DMS114 treated with DMSO at 0.1 percent for 48 hours (cell line): ENCODE measurements at regions not wholly inside any gene's neighbourhood (a gene's known extent, or its start where the extent isn't known, plus 50 kb on each side); places are given as distances from the start of the nearest gene placed in this dataset.
"Not testable (repeated sequence)": the region's sequence is repeated elsewhere in the genome, so short reads cannot be mapped to it uniquely, and the experiment has no call there.

Experiments used
- DNase-seq: peaks from one replicate; lab custom pipeline; 2025; ENCODE audit not compliant: unreplicated experiment; lab: John Stamatoyannopoulos, UW

DNA sequence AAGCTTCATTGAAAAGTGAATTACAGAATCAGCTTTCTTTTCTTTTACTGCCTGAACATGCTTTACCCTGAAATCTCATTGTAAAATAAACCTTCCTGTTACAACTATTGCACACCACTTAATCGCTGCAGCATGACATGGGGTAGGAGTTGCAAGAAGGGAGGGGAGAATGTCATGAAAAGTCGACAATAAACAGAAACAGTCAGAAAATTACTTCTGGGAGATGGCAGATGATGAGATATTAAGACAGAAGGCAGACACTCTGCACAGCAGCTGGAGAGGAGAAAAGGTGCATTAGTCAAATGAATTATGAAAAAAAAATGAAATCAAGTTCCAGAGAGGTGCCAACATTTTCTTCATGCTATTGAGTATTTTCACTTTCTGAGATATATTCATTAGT is 287.7 kb downstream of the PCDH7 start:
- DNase-seq = no peak

DNA sequence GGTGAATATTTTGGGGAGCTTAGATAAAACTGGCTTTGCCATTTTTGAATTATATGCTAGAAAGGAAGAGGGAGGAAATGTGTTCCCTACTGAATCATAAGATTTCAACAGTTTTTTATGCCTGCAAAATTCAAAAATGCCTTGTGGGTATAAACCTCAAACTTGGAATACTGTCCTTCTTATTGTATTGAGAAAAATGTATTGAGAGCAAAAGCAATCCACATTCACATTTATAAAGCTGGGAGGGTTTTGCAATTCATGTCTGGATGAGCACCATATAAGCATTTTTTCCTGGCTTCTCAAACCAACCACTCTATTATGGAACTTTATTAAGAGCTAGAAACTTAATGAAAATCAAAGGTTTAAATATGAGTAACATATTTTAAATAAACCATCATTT is 289.8 kb downstream of the PCDH7 start:
- DNase-seq = no peak

DNA sequence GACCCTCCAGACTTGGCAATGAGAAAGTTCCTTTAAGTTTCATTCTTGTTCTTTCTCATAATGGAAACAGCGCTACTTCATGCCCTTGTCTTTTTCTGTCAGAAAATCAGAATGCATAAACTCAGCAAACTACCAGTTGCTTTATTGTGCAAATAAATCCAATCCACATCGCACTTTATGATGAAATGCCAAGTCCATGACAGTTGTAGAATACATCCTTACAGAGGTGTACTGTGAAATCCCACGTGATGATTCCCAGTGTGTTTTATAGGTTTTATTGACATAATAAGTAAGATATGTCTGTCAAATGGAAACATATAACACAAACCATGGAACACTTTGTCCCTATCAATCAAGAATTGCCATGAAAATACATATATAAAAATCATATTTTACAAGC is 295.0 kb downstream of the PCDH7 start:
- no peak for DNase-seq

DNA sequence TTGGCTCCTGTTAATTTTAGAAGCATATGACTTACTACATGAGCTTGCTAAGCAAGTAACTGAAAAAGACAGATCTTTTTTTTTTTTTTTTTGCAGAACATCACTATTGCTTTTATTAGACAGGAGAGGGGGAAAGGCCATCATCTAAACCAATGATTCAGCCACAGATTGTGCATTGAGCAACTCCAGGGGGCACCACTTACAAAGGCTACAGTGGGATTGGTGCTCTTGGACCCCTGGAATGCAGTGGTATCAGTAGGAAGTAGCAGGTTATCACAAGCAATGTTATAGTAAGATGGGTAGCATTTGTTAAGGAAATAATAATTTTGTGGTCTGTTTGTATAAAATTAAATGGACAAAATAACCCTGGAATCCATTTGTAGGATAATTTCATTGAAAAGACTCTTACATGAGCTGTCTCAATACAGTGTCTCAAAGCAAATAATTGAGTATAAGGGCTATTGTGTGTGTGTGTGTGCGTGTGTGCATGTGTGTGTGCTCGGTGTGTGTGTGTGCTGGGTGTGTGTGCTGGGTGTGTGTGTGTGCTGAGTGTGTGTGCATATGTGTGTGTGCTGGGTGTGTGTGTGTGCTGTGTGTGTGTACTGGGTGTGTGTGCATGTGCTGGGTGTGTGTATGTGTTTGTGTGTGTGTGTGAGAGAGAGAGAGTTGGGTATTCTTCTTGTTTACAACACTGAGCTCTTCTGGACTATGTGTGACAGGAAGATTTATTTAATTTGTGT is 296.3 kb downstream of the PCDH7 start:
- DNase-seq = no peak

DNA sequence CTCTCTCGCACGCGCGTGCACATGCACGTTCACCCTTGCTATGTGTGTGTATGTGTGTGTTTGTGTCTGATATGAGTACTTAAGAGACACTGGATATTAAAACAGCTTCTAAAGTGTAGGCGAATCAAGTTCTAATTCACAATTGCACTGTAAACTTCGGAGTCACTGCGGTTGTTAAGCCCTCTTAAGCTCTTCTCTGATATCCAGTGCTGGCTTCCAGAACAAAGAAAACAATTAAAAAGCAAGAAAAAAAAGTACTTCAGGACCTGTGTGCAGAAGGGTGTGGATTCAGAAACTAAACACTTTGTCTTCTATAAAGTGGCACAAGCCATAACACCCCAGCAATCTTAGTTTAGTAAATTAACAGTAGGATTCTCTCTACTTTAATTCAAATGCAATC is 300.2 kb downstream of the PCDH7 start:
- DNase-seq = no peak

DNA sequence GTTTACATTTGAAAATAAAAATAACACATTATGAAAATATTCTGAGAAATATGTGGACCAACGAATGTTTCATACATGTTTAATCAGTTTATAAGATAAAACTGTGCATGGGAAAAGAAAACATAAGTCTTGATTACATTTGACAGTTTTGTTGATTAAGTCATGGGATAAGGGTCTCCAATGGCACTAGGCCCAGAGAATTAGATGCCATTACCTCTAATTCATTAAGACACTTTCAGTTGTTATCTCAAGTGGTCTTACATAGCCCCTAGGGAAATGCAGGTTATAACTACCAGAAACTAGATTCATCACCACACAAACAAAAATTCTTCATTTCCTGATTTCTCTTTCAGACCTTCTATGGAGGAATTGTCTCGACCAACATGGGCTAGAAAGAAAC is 300.8 kb downstream of the PCDH7 start:
- no peak for DNase-seq

DNA sequence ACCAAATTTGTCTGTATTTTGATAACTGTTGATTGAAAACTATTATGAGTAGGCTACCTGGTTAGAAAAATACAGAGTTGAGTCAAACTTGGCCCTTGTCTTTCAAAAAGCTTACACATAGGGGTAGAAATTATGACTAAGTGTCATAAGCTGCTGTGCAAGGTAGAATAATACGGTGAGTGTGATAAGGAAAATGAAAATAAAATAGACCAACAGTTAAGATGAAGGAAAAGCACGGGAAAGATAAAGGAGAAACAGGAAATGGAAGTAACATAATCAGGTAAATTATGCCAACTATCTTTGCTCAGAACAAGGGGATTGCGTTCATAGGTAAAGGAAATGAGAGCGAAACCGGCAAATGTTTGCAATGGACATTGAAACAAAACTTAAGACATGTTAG is 302.5 kb downstream of the PCDH7 start:
- DNase-seq = no peak

DNA sequence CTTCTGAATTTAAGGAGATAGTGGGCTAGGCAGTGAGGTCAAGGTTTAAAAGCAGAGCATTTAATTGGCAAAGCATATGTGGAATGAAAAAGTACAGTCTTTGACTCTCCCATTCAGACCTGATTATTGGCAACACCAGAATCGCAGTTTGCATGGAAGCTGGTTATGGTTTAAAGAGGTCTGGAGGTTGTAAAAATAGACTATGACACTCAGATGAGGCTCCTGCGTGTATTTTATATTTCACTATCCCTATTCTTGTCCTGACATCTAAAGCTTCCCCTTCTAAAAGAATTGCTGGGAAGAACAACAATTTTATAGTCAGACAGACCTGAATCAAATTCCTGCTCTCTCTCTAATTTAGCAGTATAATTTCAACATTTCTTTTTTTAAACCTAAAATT is 302.9 kb downstream of the PCDH7 start:
- no peak for DNase-seq

DNA sequence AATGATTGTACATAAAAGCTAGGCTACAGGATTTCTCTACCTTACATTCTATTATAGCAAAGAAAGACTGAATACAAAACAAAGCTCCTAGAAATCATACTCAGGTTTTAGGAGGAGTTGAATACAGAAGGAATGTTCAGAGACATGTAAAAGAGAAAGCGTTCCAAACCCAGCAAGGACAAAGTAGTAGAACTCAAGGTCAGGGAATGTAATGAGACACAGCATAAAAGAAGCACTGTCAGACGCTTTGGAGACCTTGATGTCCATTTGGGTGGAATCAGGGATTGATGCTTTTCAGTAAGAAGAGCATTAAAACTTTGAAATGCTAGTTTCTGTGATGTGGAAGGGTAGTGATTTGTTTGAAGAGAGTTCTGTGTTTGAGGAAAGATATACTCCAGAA is 303.6 kb downstream of the PCDH7 start:
- DNase-seq = no peak

DNA sequence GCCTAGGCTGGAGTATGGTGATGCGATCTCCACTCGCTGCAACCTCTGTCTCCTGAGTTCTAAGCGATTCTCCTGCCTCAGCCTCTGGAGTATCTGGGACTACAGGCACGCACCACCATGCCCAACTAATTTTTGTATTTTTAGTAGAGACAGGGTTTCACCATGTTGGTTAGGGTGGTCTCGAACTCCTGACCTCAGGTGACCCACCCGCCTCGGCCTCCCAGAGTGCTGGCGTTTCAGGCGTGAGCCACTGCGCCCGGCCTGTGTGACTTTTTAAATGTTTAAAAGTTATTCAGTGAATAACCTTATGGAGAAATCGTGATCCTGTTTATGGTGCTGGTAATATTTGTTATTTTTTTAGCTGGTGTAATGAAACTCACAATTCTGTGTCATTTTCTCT is 304.6 kb downstream of the PCDH7 start:
- DNase-seq = not testable (repeated sequence)

DNA sequence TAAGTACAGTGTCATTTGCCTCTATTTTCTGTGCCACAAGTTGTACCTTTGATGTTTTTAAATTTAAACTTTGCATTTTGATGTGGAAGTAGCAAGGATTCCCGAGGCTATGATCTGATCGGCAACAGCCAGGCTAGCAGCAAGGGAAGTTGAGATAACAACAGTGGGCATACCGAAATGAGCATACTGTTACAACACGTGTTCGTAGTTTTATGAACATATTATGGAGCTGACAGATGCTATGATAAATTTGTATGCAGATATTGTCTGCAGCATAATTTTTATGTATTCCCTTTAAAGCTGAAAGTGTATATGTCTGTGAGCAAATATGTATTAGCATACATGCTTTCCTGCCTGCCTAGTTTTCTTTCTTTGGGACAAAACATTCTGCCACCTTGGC is 306.1 kb downstream of the PCDH7 start:
- DNase-seq = no peak

DNA sequence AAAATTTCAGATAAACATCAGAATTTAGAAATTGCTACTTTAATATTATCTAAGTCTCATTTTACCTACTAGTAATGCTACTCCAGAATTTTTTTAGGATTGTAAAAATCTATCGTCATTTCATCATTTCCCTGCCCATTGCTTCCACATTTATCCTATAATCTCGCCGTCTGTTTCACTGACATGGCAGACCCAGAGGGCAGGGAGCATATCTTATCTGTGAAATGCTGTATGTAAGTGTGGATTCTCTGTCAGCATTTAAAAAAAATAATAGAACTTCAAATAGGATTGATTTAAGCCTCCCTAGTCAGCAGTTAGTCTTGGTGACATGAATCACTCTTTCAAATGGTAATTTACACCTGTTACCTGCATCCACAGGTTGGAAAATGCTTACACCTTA is 314.4 kb downstream of the PCDH7 start:
- DNase-seq = no peak

DNA sequence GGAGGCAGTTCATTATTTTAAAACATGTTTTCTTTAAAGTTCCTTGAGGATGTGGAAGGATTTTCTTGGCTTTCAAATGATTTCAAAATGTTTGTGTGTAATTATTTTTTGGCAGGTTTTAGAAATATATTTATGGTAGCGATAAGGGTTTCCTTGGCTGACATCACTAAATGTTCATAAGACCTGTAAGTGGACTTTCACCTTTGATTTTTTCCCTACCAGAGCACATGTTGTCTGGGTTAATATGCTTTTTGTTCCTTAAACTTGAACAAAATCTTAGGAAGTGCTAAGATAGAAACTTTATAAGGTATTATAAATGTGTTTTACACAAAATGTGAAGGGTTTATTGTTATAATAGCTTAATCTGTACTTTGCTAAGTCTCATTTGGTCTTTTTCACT is 315.6 kb downstream of the PCDH7 start:
- no peak for DNase-seq

DNA sequence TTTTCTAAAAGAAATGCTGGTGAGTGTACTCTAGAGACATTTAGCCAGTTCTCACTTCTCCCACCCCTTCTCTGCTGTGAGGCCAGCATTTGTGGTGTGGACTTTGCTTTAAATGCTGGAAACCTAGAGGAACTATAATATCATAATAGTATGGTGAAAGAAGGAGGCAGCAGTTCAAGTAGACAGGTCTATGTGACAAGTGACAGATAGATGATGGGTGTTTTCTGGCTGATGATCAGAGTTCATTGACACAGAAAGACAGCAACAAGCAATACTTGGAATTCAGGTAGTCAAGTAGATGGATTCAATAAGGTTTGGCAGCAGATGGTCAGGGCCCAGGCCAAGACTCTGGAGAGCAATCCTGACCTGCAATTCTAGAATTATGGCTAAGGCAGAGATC is 317.5 kb downstream of the PCDH7 start:
- DNase-seq = no peak

DNA sequence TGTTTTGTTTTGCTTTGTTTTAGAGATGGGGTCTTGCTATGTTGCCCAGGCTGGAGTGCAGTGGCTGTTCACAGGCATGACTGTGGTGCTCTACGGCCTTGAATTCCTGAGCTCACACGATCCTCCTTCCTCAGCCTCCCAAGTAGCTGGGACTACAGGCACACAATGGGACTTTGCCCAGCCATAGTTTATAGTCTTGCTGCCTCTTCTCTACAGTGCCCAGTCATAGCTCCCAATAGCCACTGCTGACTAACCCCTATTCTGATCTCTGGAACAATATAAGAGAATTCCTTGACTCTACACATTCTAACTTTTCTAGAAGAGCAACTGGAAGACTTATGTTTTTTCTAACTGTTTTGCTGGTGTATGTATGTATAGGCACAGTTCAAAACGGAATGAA is 319.2 kb downstream of the PCDH7 start:
- DNase-seq = no peak

DNA sequence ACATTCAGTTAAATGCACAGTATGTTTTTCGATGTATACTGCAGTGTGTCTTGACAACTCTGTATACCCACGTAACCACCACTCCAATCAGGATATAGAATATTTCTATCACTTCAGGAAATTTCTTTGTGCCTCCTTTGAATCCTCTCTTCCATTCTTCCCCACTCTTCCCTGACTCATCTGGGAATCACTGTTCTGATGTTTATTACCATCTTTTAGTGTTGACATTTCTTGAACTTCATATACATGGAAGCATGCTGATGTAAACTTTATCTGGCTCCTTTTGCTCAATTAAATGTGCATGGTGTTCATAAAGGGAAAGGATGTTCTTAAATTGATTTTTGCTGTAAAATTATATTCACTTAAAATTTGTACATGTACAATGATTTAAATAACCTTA is 319.9 kb downstream of the PCDH7 start:
- no peak for DNase-seq

DNA sequence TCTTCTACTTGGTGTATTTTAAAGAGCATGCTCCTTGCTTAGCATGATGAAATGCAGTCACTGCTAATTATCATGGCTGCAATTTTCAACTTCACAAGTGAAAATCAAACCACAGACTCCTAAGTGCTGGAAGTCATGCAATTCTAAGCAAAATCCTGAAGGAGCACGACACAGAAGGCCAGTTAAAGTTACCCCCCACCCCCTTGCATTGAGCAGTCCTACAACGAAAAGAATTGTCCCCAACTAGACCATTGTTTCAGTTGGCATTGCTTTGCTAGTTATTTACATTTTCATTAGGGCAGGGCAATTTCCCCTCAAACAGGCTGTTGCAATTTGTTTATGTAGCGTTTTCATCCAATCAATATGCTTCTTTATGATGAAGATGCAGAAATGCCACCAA is 321.2 kb downstream of the PCDH7 start:
- DNase-seq = no peak

DNA sequence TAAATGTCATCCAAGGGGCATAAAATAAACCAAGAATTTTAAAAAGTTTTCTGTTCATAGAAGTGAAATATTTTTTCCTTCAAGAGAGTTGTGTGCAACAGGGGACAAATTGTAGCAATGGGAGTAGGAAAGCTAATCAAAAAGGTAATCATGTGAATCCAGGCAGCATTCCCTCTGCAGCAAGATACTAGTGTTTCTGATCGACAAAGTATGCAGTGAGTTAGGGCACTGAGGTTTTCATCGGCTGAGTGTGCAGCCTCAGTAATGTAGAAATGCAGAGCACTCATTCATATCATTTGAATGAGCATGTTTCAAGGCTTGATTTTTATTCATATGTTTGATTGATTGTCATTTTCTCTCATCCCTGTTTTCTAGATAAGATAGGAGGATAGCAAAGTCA is 321.7 kb downstream of the PCDH7 start:
- no peak for DNase-seq

DNA sequence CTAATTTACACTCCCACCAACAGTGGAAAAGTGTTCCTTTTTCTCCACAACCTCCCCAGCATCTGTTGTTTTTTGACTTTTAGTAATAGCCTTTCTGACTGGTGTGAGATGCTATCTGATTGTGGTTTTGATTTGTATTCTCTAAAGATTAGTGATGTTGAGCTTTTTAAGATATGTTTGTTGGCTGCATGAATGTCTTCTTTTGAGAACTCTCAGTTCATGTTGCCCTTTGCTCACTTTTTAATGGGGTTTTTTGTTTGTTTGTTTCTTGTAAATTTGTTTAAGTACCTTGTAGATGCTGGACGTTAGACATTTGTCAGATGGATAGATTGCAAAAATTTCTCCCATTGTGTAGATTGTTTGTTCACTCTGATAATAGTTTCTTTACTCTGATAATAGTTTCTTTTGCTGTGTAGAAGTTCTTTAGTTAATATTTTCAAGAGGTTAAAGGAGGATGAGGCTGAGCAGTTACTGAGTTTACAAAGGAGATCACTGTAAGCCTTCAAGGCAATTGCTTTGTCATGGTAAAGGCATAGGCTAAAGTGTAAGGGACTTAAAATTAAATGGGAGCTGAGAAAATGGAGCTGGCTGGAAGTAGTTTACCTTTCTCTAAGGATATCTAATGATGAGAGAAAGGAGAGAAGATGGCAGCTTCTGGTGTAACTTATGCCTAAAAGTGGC is 323.4 kb downstream of the PCDH7 start:
- DNase-seq = no peak

DNA sequence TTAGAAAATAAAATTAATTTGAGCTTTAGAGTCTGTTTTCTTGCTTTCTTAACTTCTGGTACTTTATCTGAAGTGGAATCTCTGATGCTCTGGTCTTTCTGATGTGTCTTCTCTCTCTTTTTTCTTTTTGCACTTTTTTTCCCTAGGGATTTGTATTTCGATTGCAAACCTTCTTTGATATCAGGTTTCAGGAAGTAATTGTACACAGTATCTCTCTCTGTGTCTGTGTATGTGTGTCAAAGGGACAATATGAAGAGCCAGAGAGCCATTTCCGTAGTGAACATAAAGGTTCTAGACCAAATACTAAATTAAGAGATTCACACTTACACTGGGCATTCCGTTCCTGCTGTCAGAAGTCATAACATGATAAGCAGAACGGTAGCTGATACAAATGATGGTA is 325.0 kb downstream of the PCDH7 start:
- DNase-seq = no peak

DNA sequence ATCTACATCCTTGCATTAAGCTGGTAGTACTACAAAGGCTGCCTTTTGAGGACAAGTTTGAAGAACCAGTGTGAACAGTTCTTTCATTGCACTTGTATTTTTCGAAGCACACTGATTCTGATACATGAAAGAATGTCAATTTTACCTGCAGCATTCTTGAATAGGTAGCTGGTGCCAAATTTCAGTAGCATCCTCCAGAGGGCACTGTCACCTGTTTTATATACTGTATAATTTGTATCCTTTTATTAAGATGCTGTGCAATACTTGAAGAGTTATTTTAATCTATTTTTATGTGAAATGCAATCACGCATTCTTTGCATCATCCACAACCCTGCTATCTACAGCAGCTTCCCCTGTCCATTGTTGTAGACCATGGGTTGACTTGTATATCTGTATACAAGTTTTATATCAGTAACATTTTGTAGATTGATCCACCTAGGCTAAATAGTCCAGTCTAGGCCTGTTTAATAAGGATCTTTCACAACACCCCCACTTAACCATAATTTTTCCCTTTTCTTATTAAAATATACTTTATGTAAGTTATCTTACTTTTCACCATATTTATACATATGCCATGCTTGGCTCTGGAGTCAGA is 325.7 kb downstream of the PCDH7 start:
- DNase-seq = no peak

DNA sequence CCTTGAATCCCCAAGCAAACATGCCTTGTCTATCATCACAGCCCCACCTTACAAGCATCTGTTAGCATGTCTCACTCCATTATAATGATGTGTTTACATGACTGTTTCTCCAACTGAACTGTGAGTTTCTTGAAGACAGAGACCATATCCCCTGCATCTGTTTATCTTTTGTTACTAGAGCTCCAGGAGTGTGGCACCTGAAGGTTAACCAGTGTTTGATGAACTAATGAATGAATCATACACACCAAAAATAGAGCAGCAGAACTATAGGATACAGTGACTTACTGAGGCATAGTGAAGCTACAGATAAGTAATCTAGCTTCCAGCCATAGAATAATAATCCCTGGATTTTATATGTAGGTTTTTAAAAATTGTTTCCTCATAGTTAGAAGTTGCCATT is 331.0 kb downstream of the PCDH7 start:
- DNase-seq = no peak

DNA sequence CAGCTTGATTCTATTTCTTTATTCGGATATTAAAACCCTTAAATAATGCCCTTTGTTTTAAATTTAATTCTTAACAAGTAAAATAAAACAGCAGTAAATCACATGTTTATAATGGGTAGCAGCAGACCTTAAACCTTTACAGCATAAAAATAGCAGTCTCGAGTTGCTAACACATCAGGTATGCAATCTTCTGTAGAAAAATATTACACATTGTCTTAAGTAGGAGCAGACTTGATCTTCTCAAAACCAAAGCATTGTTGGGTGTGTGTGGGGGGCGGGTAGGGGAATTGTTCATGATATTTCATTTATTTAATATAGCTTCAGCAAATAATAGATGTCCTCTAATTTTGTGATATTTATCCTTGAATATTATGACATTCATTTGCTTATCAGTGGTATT is 331.4 kb downstream of the PCDH7 start:
- DNase-seq = no peak
